T-helper 1 cell (primary cell): ENCODE measurements at regions not wholly inside any gene's neighbourhood (a gene's known extent, or its start where the extent isn't known, plus 50 kb on each side); places are given as distances from the start of the nearest gene placed in this dataset.
A peak's percentile ranks its signal among the peaks of the same experiment; 100 is the strongest.

Experiments
- DNase-seq, 5 donors: peaks; one replicate each; pipeline ENCODE4 v3.0.0-alpha.2; 2012 to 2020

DNA sequence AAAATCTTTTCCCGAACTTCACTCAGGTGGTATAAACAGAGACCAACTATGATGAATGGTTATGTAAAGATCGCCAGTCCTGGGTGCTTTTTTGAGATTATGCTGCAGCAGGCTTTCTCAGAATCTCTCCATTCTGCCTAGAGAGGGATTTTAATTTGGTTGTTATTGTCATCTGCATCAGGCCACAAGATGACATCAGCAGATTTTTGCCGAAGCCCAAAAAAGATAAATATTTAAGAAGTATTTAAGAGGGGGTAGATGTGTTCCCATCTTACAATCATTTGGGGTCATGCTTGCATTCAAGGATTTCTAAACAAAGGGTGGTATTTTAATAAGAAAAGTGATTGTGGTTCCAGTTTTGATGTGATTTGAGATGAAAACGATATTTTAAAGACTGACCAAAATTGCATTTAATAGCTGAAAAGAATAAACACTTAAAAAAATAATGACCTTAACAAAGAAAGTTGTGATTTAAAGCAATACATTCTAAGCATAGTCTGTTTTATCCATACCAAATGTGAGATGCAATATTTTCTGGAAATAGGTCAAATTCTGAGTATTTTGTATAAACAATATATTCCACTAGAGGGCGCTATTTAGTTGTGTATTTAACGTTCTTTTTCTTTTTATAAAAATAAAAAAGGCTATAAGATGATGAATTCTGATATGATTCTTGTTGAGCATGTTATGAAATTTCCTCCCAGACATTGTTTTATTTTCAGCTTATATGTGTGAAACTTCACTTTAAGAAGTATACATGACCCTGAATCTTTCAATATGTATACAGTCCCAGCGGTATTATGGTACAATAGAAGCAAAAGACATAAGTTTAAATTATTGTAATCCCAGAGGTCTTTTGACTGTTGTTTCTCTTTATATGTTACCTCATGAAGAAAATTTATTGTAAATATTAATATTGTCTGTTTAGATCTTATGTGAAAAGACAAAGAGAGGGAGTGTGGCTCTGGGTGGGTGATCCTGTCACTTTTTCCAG lies 51.0 kb upstream of the ZFP64 start:
- peak in 1 of 5 donors; percentile 1 for DNase-seq
